ENCODE measurements at regions not wholly inside any gene's neighbourhood (a gene's known extent, or its start where the extent isn't known, plus 50 kb on each side); places are given as distances from the start of the nearest gene placed in this dataset.

GRCh38 chr7:46490406-46490805 lies 569.3 kb upstream of the IGFBP3 start:
- DNase-seq (ENCODE audit: low spot score) = no peak
- POLR2A ChIA-PET = no interaction called here
- no peak overlapping the region for H3K4me3 Mint-ChIP-seq
- no peaks in the 10 kb centered on the region for H3K27me3 Mint-ChIP-seq (ENCODE audit: low read depth)
- H3K9me3 Mint-ChIP-seq = no peaks in the 10 kb centered on the region
- no peak for TF ChIP-seq MXD4 (CRISPR knock-in tag; IDR thresholded peaks at IDR 0.05; ENCODE audit: borderline replicate concordance)
- TF ChIP-seq E2F1 (CRISPR knock-in tag; IDR thresholded peaks at IDR 0.05) = no peak
- TF ChIP-seq ZBTB21 (CRISPR knock-in tag; IDR thresholded peaks at IDR 0.05; ENCODE audit: borderline replicate concordance) = no peak
- TF ChIP-seq NFYB (CRISPR knock-in tag; conservative IDR thresholded peaks at IDR 0.05; ENCODE audit: low read depth) = no peak
- no peak for TF ChIP-seq MAX (CRISPR knock-in tag; IDR thresholded peaks at IDR 0.05)
- no peak for TF ChIP-seq KAT7 (CRISPR knock-in tag; IDR thresholded peaks at IDR 0.05; ENCODE audit: borderline replicate concordance)
- no peak for TF ChIP-seq ELF4 (CRISPR knock-in tag; IDR thresholded peaks at IDR 0.05; ENCODE audit: low read depth)
- TF ChIP-seq ATF1 (CRISPR knock-in tag; IDR thresholded peaks at IDR 0.05) = no peak
- TF ChIP-seq IRF1 (CRISPR knock-in tag; IDR thresholded peaks at IDR 0.05) = no peak
- TF ChIP-seq ETV6 (CRISPR knock-in tag; IDR thresholded peaks at IDR 0.05) = no peak
- no peak for TF ChIP-seq MYBL2 (CRISPR knock-in tag; IDR thresholded peaks at IDR 0.05)
- TF ChIP-seq NR2C2 (CRISPR knock-in tag; IDR thresholded peaks at IDR 0.05) = no peak
- TF ChIP-seq ZSCAN18 (CRISPR knock-in tag; IDR thresholded peaks at IDR 0.05) = no peak
- no peak for TF ChIP-seq ZNF138 (CRISPR knock-in tag; conservative IDR thresholded peaks at IDR 0.05)
- TF ChIP-seq JAZF1 (CRISPR knock-in tag; IDR thresholded peaks at IDR 0.05) = no peak
- no peak for TF ChIP-seq PRDM15 (CRISPR knock-in tag; IDR thresholded peaks at IDR 0.05)
- no peak for ATAC-seq
- no peak overlapping the region for H3K27ac Mint-ChIP-seq
- CTCF ChIA-PET = no interaction called here
- H3K36me3 Mint-ChIP-seq = no peaks in the 10 kb centered on the region
- H3K4me1 Mint-ChIP-seq = no peaks in the 10 kb centered on the region

- CTCF ChIA-PET = no interaction called here
- no peaks in the 10 kb centered on the region for H3K36me3 Mint-ChIP-seq
- ATAC-seq = no peak
- TF ChIP-seq GABPB1 (CRISPR knock-in tag; IDR thresholded peaks at IDR 0.05) (no peak), GRHL2 (CRISPR knock-in tag; IDR thresholded peaks at IDR 0.05; ENCODE audit: insufficient replicate concordance, severe bottlenecking) (no peak), ZNF512 (CRISPR knock-in tag; IDR thresholded peaks at IDR 0.05; ENCODE audit: borderline replicate concordance) (no peak), HMGXB4 (CRISPR knock-in tag; IDR thresholded peaks at IDR 0.05) (no peak), NFATC4 (CRISPR knock-in tag; IDR thresholded peaks at IDR 0.05) (no peak), IRF1 (CRISPR knock-in tag; IDR thresholded peaks at IDR 0.05) (no peak)
Measured at GRCh38 chr7:46489106-46489505, 568.0 kb upstream of the IGFBP3 start.

More at GRCh38 chr7:46489106-46489505, 568.0 kb upstream of the IGFBP3 start:
- Mint-ChIP-seq H3K4me3 (no peak overlapping the region), H3K27me3 (ENCODE audit: low read depth) (no peaks in the 10 kb centered on the region), H3K27ac (no peak overlapping the region), H3K9me3 (no peaks in the 10 kb centered on the region), H3K4me1 (no peaks in the 10 kb centered on the region)
- POLR2A ChIA-PET = no interaction called here
- no peak for DNase-seq (ENCODE audit: low spot score)
